ENCODE measurements at regions not wholly inside any gene's neighbourhood (a gene's known extent, or its start where the extent isn't known, plus 50 kb on each side); places are given as distances from the start of the nearest gene placed in this dataset.

DNA sequence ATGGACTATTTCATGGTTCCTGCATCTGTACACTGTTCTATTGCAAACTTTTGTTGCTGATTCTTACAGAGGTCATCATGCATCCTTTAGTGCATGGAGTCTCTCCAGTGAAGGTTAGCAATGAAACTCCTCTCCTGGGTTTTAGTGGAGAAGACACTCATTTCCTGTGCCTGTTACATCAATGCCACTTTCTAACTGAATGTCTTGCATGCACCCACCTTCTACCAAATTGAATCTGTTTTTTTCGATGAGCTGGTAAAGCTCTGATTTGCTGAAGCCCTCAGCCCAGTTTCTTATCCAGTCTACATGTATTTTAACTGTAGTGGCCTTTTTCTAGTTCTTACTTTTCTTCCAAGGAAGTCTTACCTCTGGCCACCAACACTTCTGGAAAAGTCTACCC lies 591.8 kb upstream of the ADAMTS16 start:
- no peak for TF ChIP-seq GATA3 (IDR thresholded peaks at IDR 0.05; ENCODE audit: low read depth, low read length)
- TF ChIP-seq GATA2 (IDR thresholded peaks at IDR 0.05; ENCODE audit: low read depth, low read length): no peak
